BLaER1 treated with 17β-estradiol and CSF1 and Interleukin-3, amounts not matched to agents 10 nM and 100 nM (cell line): ENCODE measurements at regions not wholly inside any gene's neighbourhood (a gene's known extent, or its start where the extent isn't known, plus 50 kb on each side); places are given as distances from the start of the nearest gene placed in this dataset.
"Not testable (repeated sequence)": the region's sequence is repeated elsewhere in the genome, so short reads cannot be mapped to it uniquely, and the experiment has no call there.

Source experiments
- H3K27ac ChIP-seq, 11 experiments: shearing (Covaris generic); formaldehyde crosslinking; 2 replicates each; pipeline ENCODE4 v1.8.1; 2022
- H3K27me3 ChIP-seq, 11 experiments: shearing (Covaris generic); formaldehyde crosslinking; 2 replicates each; pipeline ENCODE4 v1.8.1; 2022
- H3K36me3 ChIP-seq, 11 experiments: shearing (Covaris generic); formaldehyde crosslinking; 2 replicates each; pipeline ENCODE4 v1.8.1; 2022
- H3K4me1 ChIP-seq, 10 experiments: shearing (Covaris generic); formaldehyde crosslinking; 2 replicates each; pipeline ENCODE4 v1.8.1; 2022
- H3K4me2 ChIP-seq, 11 experiments: shearing (Covaris generic); formaldehyde crosslinking; 2 replicates each; pipeline ENCODE4 v1.8.1; 2022
- H3K4me3 ChIP-seq, 10 experiments: shearing (Covaris generic); formaldehyde crosslinking; 2 replicates each; pipeline ENCODE4 v1.8.1; 2022
- H3K9ac ChIP-seq, 11 experiments: shearing (Covaris generic); formaldehyde crosslinking; 2 replicates each; pipeline ENCODE4 v1.8.1; 2022
- H3K9me3 ChIP-seq, 11 experiments: shearing (Covaris generic); formaldehyde crosslinking; replicated peaks in 1 of 11; 2 replicates each; pipeline ENCODE4 v1.8.1; 2022
- H4K20me1 ChIP-seq, 11 experiments: shearing (Covaris generic); formaldehyde crosslinking; 2 replicates each; pipeline ENCODE4 v1.8.1; 2022
- Cebpa-rat ChIP-seq, 11 experiments: shearing (Covaris generic); IDR thresholded peaks; 2 replicates each; pipeline ENCODE4 v1.8.1; 2022

- H3K36me3 ChIP-seq, H3K4me1 ChIP-seq, H3K4me3 ChIP-seq, H4K20me1 ChIP-seq, H3K27me3 ChIP-seq, H3K27ac ChIP-seq, H3K9ac ChIP-seq, H3K4me2 ChIP-seq: not testable (repeated sequence)
- peaks cover 23 to 38% (median 30%) of the 10 kb centered on the region in 11 experiments for H3K9me3 ChIP-seq
Observed at GRCh38 chr11:94235772-94236171, 68.6 kb upstream of the IZUMO1R start.

GRCh38 chr11:94236416-94236815 is 68.0 kb upstream of the IZUMO1R start:
- not testable (repeated sequence) for H4K20me1 ChIP-seq, H3K4me1 ChIP-seq, H3K4me3 ChIP-seq, H3K27ac ChIP-seq, H3K36me3 ChIP-seq, H3K9ac ChIP-seq, H3K4me2 ChIP-seq, H3K27me3 ChIP-seq
- H3K9me3 ChIP-seq: peaks cover 21 to 32% (median 27%) of the 10 kb centered on the region in 11 experiments

- peaks cover 17 to 27% (median 24%) of the 10 kb centered on the region in 11 experiments for H3K9me3 ChIP-seq
- H4K20me1 ChIP-seq, H3K27ac ChIP-seq, H3K27me3 ChIP-seq, H3K9ac ChIP-seq, H3K4me3 ChIP-seq, H3K4me1 ChIP-seq, H3K36me3 ChIP-seq, H3K4me2 ChIP-seq: not testable (repeated sequence)
Observed at GRCh38 chr11:94237447-94238153, 66.8 kb upstream of the IZUMO1R start.

GRCh38 chr11:94238154-94238735 is 66.1 kb upstream of the IZUMO1R start:
- peaks cover 17 to 27% (median 24%) of the 10 kb centered on the region in 11 experiments for H3K9me3 ChIP-seq
- not testable (repeated sequence) for H3K4me3 ChIP-seq, H3K27me3 ChIP-seq, H3K27ac ChIP-seq, H3K9ac ChIP-seq, H3K36me3 ChIP-seq, H3K4me1 ChIP-seq, H3K4me2 ChIP-seq, H4K20me1 ChIP-seq

GRCh38 chr11:94238774-94239173 is 65.6 kb upstream of the IZUMO1R start:
- H3K4me2 ChIP-seq, H3K4me3 ChIP-seq, H3K27ac ChIP-seq, H3K9ac ChIP-seq, H3K36me3 ChIP-seq, H4K20me1 ChIP-seq, H3K27me3 ChIP-seq, H3K4me1 ChIP-seq: not testable (repeated sequence)
- H3K9me3 ChIP-seq: peaks cover 17 to 27% (median 24%) of the 10 kb centered on the region in 11 experiments

GRCh38 chr11:94241896-94242295 is 62.5 kb upstream of the IZUMO1R start:
- TF ChIP-seq Cebpa-rat (IDR thresholded peaks at IDR 0.05): no peak
- no peak overlapping the region for H3K9ac ChIP-seq
- peaks cover 0 to 11% (median 8%) of the 10 kb centered on the region in 10 experiments; a peak in 7 of 20 replicates for H3K4me1 ChIP-seq

GRCh38 chr11:94243571-94244515 is 60.5 kb upstream of the IZUMO1R start:
- peaks cover 0 to 7% (median 1%) of the 10 kb centered on the region in 11 experiments; a peak in 16 of 22 replicates for H3K9me3 ChIP-seq
- no peaks in the 10 kb centered on the region for H4K20me1 ChIP-seq
- TF ChIP-seq Cebpa-rat (IDR thresholded peaks at IDR 0.05): no peak
- H3K4me2 ChIP-seq: peak overlapping the region in 5 of 11 experiments; percentile 1 to 32 (median 21); a peak in 4 of 22 replicates
- peaks cover 0 to 11% (median 8%) of the 10 kb centered on the region in 10 experiments; a peak in 7 of 20 replicates for H3K4me1 ChIP-seq
- H3K4me3 ChIP-seq: no peak overlapping the region
- H3K27ac ChIP-seq: no peak overlapping the region
- H3K36me3 ChIP-seq: no peaks in the 10 kb centered on the region; a peak in 1 of 22 replicates
- H3K9ac ChIP-seq: no peak overlapping the region
- no peaks in the 10 kb centered on the region for H3K27me3 ChIP-seq

More at GRCh38 chr11:94241896-94242295, 62.5 kb upstream of the IZUMO1R start:
- peaks cover 16 to 19% (median 17%) of the 10 kb centered on the region in 11 experiments for H3K9me3 ChIP-seq
- H4K20me1 ChIP-seq: no peaks in the 10 kb centered on the region
- no peak overlapping the region for H3K4me2 ChIP-seq
- no peaks in the 10 kb centered on the region for H3K27me3 ChIP-seq
- peaks cover 0 to 3% (median 0%) of the 10 kb centered on the region in 11 experiments; a peak in 1 of 22 replicates for H3K36me3 ChIP-seq
- no peak overlapping the region for H3K27ac ChIP-seq
- no peak overlapping the region for H3K4me3 ChIP-seq

- Histone ChIP-seq H3K4me2 (no peak overlapping the region), H3K27me3 (no peaks in the 10 kb centered on the region), H3K36me3 (no peaks in the 10 kb centered on the region; a peak in 1 of 22 replicates), H3K9me3 (peaks cover 0 to 6% (median 0%) of the 10 kb centered on the region in 11 experiments; a peak in 4 of 22 replicates), H3K4me1 (peaks cover 0 to 11% (median 8%) of the 10 kb centered on the region in 10 experiments; a peak in 7 of 20 replicates), H4K20me1 (no peaks in the 10 kb centered on the region), H3K4me3 (no peak overlapping the region), H3K27ac (no peak overlapping the region), H3K9ac (no peak overlapping the region)
- TF ChIP-seq Cebpa-rat (IDR thresholded peaks at IDR 0.05): no peak
Observed at GRCh38 chr11:94245121-94245520, 59.3 kb upstream of the IZUMO1R start.

GRCh38 chr11:94248301-94248700 is 56.1 kb upstream of the IZUMO1R start:
- H3K4me1 ChIP-seq: peaks cover 0 to 11% (median 8%) of the 10 kb centered on the region in 10 experiments; a peak in 7 of 20 replicates
- H3K27me3 ChIP-seq, H3K9ac ChIP-seq, H3K4me2 ChIP-seq, H3K4me3 ChIP-seq, H3K36me3 ChIP-seq, H3K9me3 ChIP-seq, H4K20me1 ChIP-seq, H3K27ac ChIP-seq: not testable (repeated sequence)
